ENCODE measurements at regions not wholly inside any gene's neighbourhood (a gene's known extent, or its start where the extent isn't known, plus 50 kb on each side); places are given as distances from the start of the nearest gene placed in this dataset.

GRCh38 chr1:238492271-238492670 lies 601.5 kb upstream of the ZP4 start:
- no peaks in the 10 kb centered on the region for H3K4me1 ChIP-seq (ENCODE audit: control insufficient read depth in 1 of 2, insufficient read depth in 1 of 2, low read depth in 1 of 2, low read length in 1 of 2)
- no peak for TF ChIP-seq CTCF (IDR thresholded peaks at IDR 0.05)

GRCh38 chr1:238491265-238491664 lies 600.5 kb upstream of the ZP4 start:
- TF ChIP-seq CTCF (IDR thresholded peaks at IDR 0.05), result no peak
- Histone ChIP-seq H3K27ac (no peak overlapping the region), H3K4me3 (ENCODE audit: low read depth in 1 of 2, low read length in 1 of 2) (no peak overlapping the region), H3K36me3 (no peaks in the 10 kb centered on the region), H3K4me1 (ENCODE audit: control insufficient read depth in 1 of 2, insufficient read depth in 1 of 2, low read depth in 1 of 2, low read length in 1 of 2) (no peaks in the 10 kb centered on the region), H3K9me3 (no peaks in the 10 kb centered on the region), H3K27me3 (no peaks in the 10 kb centered on the region)

More at GRCh38 chr1:238492271-238492670, 601.5 kb upstream of the ZP4 start:
- Histone ChIP-seq H3K27ac (no peak overlapping the region), H3K36me3 (no peaks in the 10 kb centered on the region), H3K4me3 (ENCODE audit: low read depth in 1 of 2, low read length in 1 of 2) (no peak overlapping the region), H3K27me3 (no peaks in the 10 kb centered on the region), H3K9me3 (no peaks in the 10 kb centered on the region)

- Histone ChIP-seq H3K36me3 (no peaks in the 10 kb centered on the region), H3K27me3 (no peaks in the 10 kb centered on the region), H3K4me3 (ENCODE audit: low read depth in 1 of 2, low read length in 1 of 2) (no peak overlapping the region), H3K27ac (no peak overlapping the region), H3K9me3 (no peaks in the 10 kb centered on the region), H3K4me1 (ENCODE audit: control insufficient read depth in 1 of 2, insufficient read depth in 1 of 2, low read depth in 1 of 2, low read length in 1 of 2) (no peaks in the 10 kb centered on the region)
- no peak for TF ChIP-seq CTCF (IDR thresholded peaks at IDR 0.05)
Observed at GRCh38 chr1:238489006-238489405, 598.3 kb upstream of the ZP4 start.

- H3K36me3 ChIP-seq, result no peaks in the 10 kb centered on the region
- no peak overlapping the region for H3K4me3 ChIP-seq (ENCODE audit: low read depth in 1 of 2, low read length in 1 of 2)
- H3K4me1 ChIP-seq (ENCODE audit: control insufficient read depth in 1 of 2, insufficient read depth in 1 of 2, low read depth in 1 of 2, low read length in 1 of 2), result no peaks in the 10 kb centered on the region
- H3K27ac ChIP-seq, result no peak overlapping the region
- H3K27me3 ChIP-seq, result no peaks in the 10 kb centered on the region
- no peak for TF ChIP-seq CTCF (IDR thresholded peaks at IDR 0.05)
- no peaks in the 10 kb centered on the region for H3K9me3 ChIP-seq
Observed at GRCh38 chr1:238488401-238488800, 597.7 kb upstream of the ZP4 start.

- no peak for TF ChIP-seq CTCF (IDR thresholded peaks at IDR 0.05)
- no peaks in the 10 kb centered on the region for H3K9me3 ChIP-seq
- no peak overlapping the region for H3K27ac ChIP-seq
- H3K4me3 ChIP-seq (ENCODE audit: low read depth in 1 of 2, low read length in 1 of 2), result no peak overlapping the region
- H3K36me3 ChIP-seq, result no peaks in the 10 kb centered on the region
- H3K27me3 ChIP-seq, result no peaks in the 10 kb centered on the region
- no peaks in the 10 kb centered on the region for H3K4me1 ChIP-seq (ENCODE audit: control insufficient read depth in 1 of 2, insufficient read depth in 1 of 2, low read depth in 1 of 2, low read length in 1 of 2)
Observed at GRCh38 chr1:238487931-238488330, 597.2 kb upstream of the ZP4 start.

DNA sequence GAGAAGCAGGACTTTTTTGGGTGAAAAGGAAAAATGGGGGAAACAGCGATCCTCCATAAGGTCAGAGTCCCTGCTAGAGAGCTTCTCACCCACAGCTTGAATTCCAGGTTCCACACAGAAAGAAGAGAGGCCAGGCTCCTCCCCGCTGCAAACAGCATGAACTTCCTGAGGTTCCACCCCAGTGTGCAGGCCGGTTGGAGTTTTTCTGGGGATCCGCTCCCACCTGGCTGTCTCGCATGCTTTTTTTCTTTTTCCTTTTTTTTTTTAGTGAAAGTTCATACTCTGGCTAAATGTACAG lies 595.1 kb upstream of the ZP4 start:
- H3K36me3 ChIP-seq, result no peaks in the 10 kb centered on the region
- TF ChIP-seq CTCF (IDR thresholded peaks at IDR 0.05), result no peak
- no peaks in the 10 kb centered on the region for H3K4me1 ChIP-seq (ENCODE audit: control insufficient read depth in 1 of 2, insufficient read depth in 1 of 2, low read depth in 1 of 2, low read length in 1 of 2)
- no peak overlapping the region for H3K27ac ChIP-seq
- no peaks in the 10 kb centered on the region for H3K9me3 ChIP-seq
- H3K4me3 ChIP-seq (ENCODE audit: low read depth in 1 of 2, low read length in 1 of 2), result no peak overlapping the region
- H3K27me3 ChIP-seq, result no peaks in the 10 kb centered on the region

All from neutrophil (primary cell).